OCI-LY7 (cell line): ENCODE measurements at regions not wholly inside any gene's neighbourhood (a gene's known extent, or its start where the extent isn't known, plus 50 kb on each side); places are given as distances from the start of the nearest gene placed in this dataset.

Experiments
- CTCF ChIP-seq: fragments of 200-600 bp; sonication (generic); conservative IDR thresholded peaks from 2 replicates; pipeline ENCODE4 v1.5.1; 2014; ENCODE audit warnings: mild to moderate bottlenecking, antibody characterized with exemption, low read length, moderate library complexity, mixed read lengths
- EZH2phosphoT487 ChIP-seq: fragments of 200-600 bp; sonication (generic); IDR thresholded peaks from 2 replicates; pipeline ENCODE4 v1.6.1; 2018; ENCODE audit warnings: low read depth, borderline replicate concordance, mild to moderate bottlenecking, mixed run types, antibody characterized with exemption, low read length, moderate library complexity, mixed read lengths

DNA sequence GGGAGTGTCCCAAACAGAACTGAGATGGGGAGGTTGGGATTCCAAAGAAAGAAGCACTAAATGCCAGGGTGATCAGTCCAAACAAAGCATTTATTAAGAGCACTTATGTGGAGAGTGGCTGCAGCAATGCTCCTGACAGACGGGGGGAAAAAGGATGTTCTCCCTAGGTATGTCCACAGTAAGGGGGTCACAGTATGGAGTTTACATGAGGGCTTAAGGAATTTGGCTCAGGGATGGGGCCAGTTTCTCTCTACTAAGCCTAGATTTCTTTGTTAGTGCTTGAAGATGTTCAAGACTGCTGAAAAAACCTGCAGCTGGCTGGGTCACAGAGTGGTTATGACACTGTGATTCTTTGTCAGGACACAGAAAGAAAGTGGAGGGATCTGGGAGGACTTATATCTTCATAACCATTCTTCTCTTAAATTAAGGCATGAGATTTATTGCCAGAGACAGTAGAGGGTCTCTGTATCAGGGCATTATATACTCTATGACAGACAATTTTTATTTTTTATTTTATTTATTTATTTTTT lies 1468.0 kb downstream of the C4orf33 start:
- 0 out of 2 replicates have a peak, but pooled peaks have one; percentile 5 for TF ChIP-seq CTCF
- no peak for TF ChIP-seq EZH2phosphoT487
